HS-5 (cell line): ENCODE measurements at regions not wholly inside any gene's neighbourhood (a gene's known extent, or its start where the extent isn't known, plus 50 kb on each side); places are given as distances from the start of the nearest gene placed in this dataset.
"Not testable (repeated sequence)": the region's sequence is repeated elsewhere in the genome, so short reads cannot be mapped to it uniquely, and the experiment has no call there.

Experiments
- DNase-seq: peaks from one replicate; pipeline ENCODE4 v3.0.0-alpha.2; 2012; ENCODE audit warnings: low read depth

DNA sequence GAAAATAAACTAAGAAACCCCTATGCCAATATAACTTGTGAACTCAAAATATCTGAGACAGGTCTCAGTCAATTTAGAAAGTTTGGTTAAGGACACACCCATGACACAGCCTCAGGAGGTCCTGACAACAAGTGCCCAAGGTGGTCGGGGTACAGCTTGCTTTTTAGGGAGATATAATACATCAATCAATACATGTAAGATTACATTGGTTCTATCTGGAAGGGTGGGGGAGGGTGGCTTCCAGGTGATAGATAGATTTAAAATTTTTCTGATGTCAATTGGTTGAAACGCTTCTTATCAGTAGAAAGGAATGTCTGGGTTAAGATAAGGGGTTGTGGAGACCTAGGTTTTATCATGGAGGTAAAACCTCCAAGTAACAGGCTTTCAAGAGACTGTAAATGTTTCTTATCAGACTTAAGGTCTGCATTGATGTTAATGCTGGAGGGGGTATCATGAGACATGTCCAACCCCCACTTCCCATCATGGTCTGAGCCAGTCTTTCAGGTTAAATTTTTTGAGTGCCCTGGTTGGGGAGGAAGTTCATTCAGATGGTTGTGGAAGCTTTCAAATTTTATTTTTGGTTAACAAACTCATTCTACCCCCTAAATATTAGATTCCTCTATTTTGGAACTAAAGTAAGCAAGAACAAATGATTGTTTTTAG, 82.0 kb upstream of the RASSF8 start:
- no peak for DNase-seq

DNA sequence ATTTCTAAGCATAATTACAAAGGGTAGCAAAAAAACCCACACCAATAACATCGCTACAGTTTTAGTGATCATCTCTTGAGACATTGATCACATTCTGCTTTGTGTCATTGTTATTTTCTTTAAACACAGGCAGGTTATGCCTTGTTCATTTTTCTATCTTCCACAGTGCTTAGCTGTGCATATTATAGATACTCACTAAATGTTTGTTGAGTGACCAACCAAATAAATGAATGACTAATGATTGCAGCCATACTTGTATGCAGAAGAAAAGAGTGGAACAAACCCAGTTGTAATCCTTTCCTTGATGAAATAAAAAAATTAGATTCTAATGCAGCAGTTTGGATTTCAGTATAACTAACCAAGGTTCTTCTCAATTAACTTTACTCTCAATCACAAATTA, 81.0 kb upstream of the RASSF8 start:
- DNase-seq, result no peak

DNA sequence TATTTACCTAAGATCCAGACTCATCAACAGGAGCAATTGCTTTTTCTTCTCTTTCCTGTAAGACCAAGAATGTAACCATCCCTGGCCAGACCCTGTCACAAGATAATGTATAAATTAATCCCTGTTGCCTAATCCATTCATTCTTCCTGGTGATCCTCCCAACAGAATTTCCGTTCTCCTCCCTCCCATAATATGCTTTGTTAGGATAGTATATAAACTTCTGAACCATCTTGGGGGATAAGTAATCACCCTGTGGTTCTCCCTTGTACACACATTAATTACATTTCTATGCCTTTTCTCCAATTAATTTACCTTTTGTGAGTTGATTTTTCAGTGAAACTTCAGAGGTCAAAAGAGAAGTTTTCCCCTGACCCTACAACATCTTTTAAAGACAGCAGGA, 76.2 kb upstream of the RASSF8 start:
- DNase-seq, result no peak

DNA sequence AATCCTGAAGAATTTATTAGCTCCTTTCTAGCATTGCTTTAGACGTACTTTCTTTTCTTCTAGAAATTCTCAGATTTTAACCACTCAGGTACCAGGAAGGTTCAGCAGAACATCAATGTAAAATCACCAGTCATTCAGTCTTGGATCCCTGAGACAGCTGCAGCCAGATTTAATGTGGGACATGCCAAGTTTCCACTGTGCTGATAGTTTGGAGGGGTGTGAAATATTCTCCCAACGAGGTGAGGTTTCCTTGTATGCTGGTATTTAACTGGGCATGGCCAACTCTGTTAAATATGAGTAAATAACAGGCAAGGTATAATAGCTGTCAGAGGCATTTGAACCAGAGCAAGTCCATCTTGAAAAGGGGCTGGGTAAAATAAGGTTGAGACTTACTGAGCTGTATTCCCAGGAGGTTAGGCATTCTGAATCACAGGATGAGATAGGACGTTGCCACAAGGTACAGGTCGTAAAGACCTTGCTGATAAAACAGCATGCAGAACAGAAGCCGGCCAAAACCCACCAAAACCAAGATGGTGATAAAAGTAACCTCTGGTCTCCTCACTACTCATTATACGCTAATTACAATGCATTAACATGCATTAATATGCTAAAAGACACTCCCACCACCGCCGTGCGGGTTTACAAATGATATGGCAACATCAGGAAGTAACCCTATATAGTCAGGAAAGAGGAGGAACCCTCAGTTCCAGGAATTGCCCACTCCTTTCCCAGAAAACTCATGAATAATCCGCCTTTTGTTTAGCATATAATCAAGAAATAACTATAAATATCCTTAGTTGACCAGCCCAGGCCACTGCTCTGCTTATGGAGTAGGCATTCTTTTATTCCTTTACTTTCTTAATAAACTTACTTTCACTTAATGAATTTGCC, 75.2 kb upstream of the RASSF8 start:
- no peak for DNase-seq

DNA sequence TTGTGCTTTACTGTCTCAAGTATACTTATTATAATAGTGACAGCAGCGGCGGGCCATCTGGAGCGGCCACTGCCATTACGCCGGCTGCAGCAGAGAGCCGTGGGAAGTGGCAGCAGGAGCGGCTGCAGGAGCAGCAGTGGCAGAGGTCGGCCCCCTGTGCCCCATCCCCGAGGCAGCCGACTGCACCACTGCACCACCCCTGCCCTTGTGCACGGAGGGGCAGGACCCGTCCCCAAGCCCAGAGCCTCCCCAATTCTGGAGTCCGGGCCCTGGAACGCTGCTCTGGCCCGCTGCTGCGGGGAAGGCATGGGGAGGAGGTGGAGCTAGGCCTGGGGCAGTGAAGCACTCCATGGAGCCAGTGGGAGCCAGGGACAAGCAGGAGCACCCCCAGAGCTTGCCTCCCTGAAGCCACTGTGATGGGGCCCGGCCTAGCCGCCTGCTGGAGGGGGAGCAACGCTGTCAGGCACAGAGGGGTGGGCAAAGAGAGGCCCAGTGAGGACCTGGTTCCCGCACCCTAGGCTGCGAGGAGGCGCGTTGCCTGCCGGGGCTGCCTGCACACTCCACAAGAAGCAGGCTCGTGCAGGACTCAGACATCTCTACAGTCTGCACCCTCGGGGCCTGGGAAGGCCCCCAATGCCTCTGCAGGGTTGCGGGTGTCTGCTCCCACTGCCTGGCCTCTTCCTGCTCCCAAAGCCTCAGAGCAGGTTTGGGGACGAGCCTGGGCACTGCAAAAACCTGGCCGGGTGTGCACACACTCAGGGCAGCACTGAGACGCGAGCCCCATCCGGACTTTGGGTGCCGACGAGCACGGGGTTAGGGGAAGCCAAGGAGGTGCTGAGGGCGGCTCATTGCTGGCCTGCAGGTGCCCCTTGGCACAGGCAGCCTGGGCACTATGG, 74.2 kb upstream of the RASSF8 start:
- no peak for DNase-seq

DNA sequence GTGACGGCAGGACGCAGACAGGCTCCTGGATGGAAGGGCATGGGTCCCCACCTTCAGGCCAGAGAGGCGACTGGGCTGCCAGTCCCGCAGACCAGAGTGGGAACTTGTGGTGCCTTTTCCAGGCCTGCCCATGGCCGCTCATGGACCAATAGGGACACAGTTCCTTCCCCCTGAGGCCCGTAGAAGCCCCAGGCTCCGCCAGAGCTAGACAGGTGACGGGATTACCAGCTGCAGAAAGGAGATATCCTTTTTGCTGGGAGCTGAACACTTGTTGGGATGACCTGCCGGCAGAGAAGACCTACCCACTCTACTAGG, 73.6 kb upstream of the RASSF8 start:
- no peak for DNase-seq

DNA sequence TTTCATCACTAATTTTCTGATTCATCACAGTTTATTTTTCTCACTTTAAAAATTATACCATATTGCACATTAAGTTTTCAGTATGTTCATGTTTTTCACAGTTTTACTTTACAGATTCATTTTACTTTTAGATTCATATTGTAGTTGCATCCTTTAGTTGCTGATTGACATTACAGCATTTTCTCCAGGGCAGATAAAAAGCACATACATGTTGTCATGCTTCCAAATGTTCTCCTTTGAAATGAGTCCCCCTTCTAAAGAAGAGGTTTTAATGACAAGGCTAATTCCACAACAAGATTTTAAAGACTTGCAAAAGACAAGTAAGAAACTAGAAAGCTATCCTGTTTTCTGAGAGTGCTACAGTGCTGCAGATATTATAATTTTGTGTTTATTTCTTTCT, 72.1 kb upstream of the RASSF8 start:
- DNase-seq, result no peak

DNA sequence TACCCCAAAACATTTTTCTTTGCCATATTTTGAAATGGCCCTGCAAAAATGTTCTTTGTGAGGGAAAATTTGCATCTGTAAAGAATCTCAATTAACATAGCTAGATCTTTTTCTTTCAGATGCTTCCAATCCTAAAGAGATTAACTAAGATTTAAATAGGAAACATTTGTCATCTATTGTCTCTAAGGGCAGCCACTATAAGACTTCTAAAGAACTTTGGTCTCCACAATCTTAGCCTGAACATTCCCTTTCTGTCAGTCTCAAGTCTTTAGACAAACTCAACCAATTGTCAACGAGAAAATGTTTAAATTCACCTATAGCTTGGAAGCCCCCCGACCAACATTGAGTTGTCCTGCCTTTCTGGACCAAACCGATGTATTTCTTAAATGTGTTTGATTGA, 71.1 kb upstream of the RASSF8 start:
- DNase-seq, result no peak

DNA sequence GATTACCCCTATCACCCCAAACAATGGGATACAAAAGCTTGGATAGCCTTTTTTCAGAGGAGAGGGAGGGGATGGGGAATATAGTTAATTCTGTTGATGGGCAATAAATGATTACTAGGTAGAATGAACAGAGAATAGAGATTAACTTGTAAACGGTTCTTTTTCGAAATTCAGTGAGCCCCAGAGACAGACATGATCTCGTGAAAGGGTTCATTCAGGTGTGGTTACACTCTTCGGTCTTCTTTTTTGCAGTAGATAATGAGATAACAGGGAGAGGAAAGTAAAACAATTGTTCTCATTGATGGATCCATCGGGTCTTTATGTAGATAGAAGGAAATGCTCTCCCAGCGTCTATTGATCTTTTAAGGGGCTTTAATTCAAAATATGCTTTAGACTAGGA, 69.3 kb upstream of the RASSF8 start:
- DNase-seq, result no peak

DNA sequence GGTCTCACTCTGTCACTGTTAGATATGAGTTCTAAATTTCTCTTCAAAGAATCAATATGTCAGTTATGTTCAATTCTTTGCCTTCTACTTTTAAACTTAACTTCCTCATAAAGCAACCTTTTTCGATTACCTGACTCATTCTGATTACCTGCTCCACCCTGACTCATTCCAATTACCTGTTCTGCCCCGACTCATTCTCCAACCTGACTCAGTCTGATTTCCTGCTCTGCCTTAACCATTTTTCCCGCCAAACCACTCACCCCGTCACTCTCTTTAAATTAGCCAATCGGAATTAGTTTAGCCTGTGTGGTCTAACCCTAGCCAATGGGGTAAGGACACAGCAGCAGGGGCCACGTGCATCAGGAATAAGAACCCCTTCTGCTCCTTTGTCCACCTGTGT, 67.4 kb upstream of the RASSF8 start:
- DNase-seq, result not testable (repeated sequence)

DNA sequence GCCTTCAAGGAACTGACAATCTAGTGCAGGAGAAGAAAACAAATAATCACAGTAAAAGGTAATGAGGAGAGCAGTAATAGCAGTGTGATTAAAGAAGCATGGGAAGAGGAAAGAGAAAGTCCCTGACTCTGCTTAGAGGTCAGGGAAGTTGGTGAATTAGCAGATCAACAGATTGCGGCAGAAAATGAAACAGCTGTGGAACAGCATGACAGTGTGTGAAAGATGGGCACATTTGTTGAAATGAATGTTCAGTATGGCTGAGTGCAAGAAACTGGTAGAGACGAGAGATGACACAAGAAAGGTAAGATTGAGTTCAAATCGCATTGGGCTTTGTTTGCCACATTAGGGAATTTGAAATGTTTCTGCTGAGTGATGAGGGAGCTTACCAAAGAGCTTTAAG, 63.7 kb upstream of the RASSF8 start:
- DNase-seq, result no peak

DNA sequence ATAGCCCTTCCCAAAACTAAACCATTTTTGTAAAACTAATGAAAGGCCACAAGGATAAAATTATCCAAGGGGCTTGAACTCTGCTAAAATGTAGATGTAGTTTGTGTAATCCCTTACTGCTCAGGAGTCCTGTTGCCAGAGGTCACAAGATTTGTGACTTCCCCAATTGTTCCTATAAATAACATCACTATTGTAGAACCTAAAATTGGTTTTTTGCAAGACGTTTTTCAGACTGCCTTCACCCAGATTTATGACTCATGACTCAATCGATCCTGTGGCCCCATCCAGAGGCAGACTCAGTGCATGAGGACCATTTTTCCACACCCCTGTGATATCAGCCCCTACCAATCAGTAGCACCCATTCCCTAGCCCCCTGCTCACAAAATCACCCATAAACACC, 61.5 kb upstream of the RASSF8 start:
- no peak for DNase-seq

DNA sequence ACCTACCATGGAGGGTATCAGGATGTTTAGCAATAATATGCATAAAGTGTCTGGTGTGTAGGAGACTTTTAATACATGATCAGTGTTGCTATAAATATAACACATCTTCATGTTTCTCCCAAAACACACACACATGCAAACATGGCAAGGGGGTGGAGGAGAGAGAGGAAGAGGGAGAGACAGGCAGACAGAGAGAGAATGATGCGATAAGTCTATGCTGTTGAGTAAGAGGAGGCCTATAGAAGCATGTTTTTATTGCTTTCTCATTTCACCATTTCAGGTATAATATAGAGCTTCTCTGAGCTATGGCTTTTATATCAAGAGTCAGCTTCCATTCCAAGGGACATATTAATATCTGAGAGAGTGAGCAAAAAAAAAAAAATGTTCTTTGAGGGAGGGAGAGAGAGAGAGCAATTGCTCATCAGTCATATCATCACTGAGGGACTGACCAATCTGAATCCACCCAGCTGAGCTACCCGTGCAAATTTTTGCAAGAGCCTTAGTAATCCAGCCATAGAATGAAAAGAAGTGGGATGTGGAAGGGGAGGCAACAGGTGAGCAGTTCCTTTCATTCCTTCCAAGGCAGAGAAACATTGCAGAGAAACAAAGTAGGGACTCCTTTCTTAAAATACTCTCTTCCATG, 54.8 kb upstream of the RASSF8 start:
- DNase-seq, result no peak

DNA sequence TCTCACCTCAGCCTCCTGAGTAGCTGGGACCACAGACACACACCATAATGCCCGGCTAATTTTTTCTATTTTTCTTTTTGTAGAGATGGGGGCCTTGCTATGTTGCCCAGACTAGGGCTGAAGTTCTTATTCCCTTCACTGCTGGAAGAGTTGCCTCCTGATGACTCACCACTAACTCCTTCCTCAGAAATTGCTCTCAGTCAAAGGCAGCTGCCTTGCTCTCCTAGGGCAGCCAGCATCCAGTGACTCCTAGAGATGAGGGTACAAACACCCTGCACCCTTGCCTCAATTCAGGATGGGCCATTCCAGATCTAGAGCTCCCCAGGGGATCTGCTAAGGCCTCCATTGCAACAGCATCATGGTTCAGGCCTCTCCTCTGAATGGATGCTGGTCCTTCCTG, 54.0 kb upstream of the RASSF8 start:
- no peak for DNase-seq

DNA sequence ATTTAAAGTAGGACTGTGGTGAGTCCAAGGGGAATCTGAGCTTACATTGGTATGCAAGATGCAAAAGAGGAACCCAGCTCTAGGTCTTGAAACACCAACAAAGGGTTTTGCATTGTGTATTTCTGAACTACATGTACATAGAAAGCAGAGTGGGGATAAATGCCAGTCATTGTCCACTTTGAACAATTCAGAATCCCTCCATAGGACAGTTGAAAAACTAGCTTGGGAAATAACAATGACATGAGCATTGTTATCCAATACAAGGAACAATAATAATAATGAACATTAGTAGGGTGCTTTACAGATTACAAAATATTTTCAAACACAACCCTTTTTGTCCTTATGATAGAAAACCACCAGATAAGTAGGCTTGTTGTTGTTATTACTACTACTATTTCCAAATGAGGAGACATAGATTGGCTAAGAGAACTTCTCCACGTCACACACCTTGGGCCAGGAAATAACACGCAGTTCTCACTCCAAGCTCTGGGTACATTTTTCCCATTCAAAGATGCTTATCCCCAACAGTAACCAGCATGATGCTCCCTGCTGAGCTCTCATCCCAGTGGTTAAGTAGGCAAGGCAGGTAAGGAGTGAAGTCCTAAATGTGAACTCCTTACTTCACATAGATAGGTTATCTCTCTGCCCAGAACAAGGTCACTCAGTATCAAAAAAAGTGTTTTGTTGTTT, 51.7 kb upstream of the RASSF8 start:
- no peak for DNase-seq
